Fibroblast of skin of left quadriceps (primary cell): ENCODE measurements at regions not wholly inside any gene's neighbourhood (a gene's known extent, or its start where the extent isn't known, plus 50 kb on each side); places are given as distances from the start of the nearest gene placed in this dataset.
"Not testable (repeated sequence)": the region's sequence is repeated elsewhere in the genome, so short reads cannot be mapped to it uniquely, and the experiment has no call there.

Experiments used
- DNase-seq, 2 experiments: peaks; one replicate each; pipeline ENCODE4 v3.0.0-alpha.2; 2013; ENCODE audit warnings: low read depth in 2 of 2

GRCh38 chr4:128649575-128650205 lies 159.8 kb upstream of the JADE1 start:
- DNase-seq: peak in 1 of 2 experiments; percentile 42

DNA sequence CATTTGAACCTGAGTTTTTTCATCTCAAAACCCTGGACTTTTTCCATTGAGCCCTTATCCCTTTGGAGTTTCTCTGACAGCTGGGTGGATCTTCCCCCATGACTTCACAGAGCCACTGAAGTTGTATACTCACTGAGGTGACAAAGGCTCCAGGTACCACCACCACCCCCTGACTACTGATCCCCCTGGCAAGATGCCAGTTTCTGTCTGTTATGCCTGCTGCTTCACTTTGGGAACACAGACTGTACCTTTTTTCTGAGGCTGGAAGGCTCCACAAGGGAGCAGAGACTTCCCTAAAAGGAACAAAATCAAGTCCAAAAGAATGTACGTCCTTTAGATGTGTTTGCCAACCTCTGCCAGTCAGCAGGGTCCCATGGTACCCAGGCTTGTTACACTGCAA lies 160.3 kb upstream of the JADE1 start:
- DNase-seq: no peak

DNA sequence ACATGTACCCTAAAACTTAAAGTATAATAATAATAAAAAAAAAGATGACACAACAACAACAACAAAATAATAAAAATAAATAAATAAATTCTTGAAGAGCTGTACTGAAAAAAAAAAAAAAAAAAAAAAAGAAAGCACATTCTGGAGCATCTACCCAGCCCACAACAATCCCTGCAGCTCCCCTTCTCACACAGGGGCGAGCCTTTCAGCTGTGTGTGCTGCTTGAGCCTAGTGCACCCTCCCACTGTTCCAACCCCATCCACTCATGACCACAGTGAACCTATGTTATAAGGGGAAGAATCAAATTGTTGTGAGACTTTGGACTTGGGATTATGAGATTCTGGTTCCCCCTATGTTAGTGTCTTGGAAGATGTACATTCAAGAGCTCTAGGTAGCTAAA lies 161.5 kb upstream of the JADE1 start:
- DNase-seq: no peak

GRCh38 chr4:128646893-128647292 lies 162.6 kb upstream of the JADE1 start:
- DNase-seq: not testable (repeated sequence)

DNA sequence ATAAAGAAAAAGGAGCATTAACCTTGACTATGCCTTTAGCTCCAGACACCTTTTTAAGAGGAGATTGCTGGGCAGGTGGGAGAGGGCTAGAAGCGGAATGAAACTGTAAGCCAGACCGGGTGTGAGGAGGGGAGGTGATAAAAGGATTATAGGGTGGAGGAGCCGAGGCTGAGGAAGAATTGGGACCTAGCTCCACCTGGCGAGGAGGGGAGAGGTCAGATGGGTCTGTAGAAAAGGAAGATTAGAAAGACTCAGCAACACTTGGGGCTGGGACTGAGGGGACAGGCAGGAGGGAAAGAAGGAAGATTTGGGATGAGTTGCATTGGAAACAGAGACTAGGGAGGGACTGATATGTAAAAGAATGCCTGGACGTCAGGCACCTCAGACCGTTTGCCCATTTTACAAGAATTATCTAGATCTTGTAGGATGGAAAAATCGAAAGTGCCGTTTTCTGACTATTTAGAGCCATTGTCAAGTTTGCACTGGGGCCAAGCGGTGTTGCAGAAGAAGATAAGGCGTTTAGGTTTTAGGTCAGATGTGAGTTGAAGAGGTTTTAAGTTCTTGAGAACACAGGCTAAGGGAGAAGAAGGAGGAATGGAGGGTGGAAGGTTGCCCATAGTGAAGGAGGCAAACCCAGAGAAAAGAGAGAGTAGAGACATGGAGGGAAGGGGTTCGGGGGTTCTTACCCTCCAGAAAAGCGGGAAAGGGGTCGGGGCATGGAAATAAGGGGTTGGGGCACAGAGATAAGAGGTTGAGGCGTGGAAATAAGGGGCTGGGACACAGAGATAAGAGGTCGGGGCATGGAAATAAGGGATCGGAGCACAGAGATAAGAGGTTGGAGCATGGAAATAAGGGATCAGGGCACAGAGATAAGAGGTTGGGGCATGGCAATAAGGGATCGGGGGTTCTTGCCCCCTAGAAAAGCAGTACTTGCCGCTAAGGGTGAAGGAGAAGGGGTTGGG lies 164.5 kb upstream of the JADE1 start:
- DNase-seq: not testable (repeated sequence)

DNA sequence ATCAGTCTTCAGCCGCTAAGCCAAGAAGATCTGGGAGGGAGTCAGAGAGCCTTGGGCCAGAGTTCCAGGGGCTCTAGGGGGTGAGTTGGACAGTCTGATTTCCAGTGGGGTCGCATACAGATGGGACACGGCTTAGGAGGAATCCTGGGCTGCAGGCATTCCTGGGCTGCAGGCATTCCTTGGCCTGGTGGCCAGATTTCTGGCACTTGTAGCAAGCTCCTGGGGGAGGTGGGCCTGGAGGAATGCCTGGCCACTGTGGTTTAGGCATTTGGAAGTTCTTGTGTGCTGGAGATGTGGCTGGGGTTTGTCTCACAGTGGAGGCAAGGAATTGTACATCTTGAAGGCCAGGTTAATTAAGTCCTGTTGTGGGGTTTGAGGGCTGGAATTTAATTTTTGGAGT lies 165.4 kb upstream of the JADE1 start:
- not testable (repeated sequence) for DNase-seq

GRCh38 chr4:128641566-128641965 lies 167.9 kb upstream of the JADE1 start:
- DNase-seq: not testable (repeated sequence)

- DNase-seq: no peak
Measured at GRCh38 chr4:128639541-128640270, 169.8 kb upstream of the JADE1 start.

DNA sequence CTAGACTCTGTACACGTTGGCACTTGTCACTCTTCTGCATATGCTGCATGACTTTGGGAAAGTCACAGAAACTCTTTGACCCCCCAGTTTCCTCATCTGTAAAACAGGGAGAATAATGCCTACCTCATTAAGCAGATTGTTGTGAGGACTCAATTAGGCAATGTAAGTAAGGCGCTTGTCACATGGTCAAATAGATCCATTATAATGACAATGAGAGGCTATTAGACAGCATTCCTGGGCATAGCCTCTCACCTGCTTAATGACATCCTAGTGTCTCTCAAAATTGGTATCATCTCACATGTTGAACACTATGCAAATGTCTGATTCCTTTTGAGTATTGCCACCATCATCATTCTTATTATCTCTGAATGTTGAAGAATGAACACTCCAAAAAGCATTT lies 172.6 kb upstream of the JADE1 start:
- DNase-seq: no peak

GRCh38 chr4:128635955-128636560 lies 173.4 kb upstream of the JADE1 start:
- no peak for DNase-seq

- no peak for DNase-seq
Measured at GRCh38 chr4:128635141-128635954, 174.2 kb upstream of the JADE1 start.

- no peak for DNase-seq
Measured at GRCh38 chr4:128633067-128633466, 176.4 kb upstream of the JADE1 start.

GRCh38 chr4:128630871-128631270 lies 178.6 kb upstream of the JADE1 start:
- DNase-seq: no peak

DNA sequence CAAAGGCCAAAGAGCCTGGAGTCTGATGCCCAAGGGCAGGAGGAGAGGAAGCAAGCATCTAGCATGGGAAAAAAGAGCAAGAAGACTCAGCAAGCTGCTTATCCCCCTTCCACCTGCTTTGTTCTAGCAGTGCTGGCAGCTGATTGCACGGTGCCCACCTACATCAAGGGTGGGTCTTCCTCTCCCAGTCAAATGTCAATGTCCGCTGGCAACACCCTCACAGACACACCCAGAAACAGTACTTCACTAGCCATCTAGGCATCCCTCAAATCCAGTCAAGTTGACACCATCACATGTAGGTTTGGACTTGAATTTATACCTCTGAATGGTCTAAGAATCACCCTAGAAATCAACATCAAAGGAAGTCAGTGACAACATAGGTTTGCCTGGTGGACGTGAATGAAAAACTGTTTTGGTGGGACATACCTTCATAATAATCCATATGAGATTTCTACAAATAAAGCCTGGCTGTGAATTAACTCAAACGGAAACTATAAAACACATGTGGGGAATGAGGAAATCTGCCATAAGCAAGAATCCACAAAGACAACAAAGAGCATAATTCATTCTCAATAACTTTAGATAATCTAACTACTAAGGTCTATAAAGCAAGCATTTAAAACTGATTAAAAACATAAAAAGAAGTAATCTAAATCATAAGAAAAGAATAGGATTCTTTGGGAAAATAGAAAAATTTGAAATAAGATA lies 185.8 kb upstream of the JADE1 start:
- no peak for DNase-seq

DNA sequence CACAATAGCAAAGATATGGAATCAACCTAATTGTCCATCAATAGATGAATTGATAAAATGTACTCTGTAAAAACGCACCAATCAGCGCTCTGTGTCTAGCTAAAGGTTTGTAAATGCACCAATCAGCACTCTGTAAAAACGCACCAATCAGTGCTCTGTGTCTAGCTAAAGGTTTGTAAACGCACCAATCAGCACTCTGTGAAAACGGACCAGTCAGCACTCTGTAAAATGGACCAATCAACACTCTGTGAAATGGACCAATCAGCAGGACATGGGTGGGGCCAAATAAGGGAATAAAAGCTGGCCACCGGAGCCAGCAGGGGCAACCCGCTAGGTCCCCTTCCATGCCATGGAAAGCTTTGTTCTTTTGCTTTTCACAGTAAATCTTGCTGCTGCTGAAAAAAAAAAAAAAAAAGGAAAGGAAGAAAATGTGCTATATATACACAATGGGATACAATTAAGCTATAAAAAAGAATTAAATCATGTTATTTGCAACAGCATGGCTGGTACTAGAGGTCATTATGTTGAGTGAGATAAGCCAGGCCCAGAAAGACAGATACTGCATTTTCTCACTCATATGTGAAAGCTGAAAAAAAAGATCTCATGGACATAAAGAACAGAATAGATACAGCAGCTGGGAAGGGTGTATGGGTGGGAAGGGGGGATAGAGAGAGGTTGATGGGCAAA lies 189.1 kb upstream of the JADE1 start:
- DNase-seq: not testable (repeated sequence)

DNA sequence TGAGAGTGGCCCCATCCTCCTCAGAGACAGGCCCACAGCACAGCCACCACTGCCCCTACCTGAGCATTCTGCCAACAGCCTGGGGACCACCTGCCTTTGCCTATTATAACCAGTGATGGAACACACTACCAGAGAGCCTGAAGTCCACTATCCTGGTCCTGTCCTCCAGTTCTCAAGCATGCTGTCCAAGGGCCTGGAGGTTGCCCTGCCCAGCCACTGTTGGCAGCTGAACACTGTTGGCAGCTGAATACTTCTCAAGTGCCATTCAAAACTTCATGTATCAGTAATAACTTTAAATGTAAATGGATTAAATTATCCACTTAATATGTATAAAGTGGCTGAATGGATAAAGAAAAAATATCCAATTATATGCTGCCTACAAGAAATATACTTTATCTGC lies 194.3 kb upstream of the JADE1 start:
- DNase-seq: no peak

DNA sequence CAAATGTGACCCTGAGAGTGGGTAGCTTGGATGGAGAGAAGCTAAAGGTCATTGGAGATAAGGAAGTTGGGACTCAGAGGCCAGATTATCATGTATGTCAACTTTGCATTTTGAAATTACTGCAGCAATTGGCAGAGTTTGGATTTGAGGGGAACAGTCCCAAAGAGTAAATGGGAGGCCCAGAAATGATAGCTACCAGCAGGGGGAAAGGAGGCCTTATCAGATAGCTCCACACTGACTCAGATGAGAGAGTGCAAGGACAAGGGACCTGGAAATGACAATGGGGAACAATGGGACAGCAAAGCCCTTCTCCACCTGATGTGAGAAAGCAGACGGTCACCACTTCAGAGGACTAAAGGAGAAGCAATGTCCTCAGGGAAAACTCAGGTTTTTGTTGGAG lies 201.5 kb upstream of the JADE1 start:
- DNase-seq: no peak

GRCh38 chr4:128606173-128606572 lies 203.3 kb upstream of the JADE1 start:
- no peak for DNase-seq

DNA sequence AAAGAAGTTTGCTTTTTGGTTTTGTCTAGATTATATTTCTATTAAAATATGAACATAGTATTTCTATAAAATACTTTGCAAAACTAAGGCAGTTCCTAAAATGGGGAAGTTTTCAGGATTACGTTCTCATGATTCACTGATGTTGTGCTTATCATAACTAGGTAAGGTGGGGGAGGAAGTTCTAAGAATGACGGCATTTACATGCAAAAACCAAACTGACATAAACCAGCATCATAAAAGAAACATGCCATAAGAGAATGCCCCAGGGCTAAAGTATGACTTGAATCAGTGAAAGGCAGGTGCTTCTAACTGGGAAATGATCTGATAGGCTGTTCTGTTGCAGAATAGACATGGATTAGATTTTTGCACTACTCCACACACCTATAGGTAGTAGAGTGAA lies 204.7 kb upstream of the JADE1 start:
- no peak for DNase-seq

- DNase-seq: no peak
Measured at GRCh38 chr4:128604204-128604603, 205.3 kb upstream of the JADE1 start.
